ENCODE measurements at regions not wholly inside any gene's neighbourhood (a gene's known extent, or its start where the extent isn't known, plus 50 kb on each side); places are given as distances from the start of the nearest gene placed in this dataset.

- no peak for TF ChIP-seq CTCF (IDR thresholded peaks at IDR 0.05 in 2 of 3, conservative IDR thresholded peaks at IDR 0.05 in 1 of 3; ENCODE audit: borderline replicate concordance in 1 of 3, insufficient read depth in 1 of 3, low read depth in 2 of 3, low read length in 2 of 3)
- no peak for TF ChIP-seq SIN3A (IDR thresholded peaks at IDR 0.05; ENCODE audit: low read depth)
- TF ChIP-seq EZH2phosphoT487 (IDR thresholded peaks at IDR 0.05; ENCODE audit: borderline replicate concordance) = no peak
- no peak for TF ChIP-seq ZNF274 (IDR thresholded peaks at IDR 0.05; ENCODE audit: low read depth, low read length)
- TF ChIP-seq REST (IDR thresholded peaks at IDR 0.05; ENCODE audit: low read depth) = no peak
- no peak for TF ChIP-seq POLR2A (IDR thresholded peaks at IDR 0.05; ENCODE audit: borderline replicate concordance, extremely low read depth, insufficient read depth, insufficient read length)
- TF ChIP-seq POLR2AphosphoS5 (IDR thresholded peaks at IDR 0.05; ENCODE audit: low read depth, low read length) = no peak
- TF ChIP-seq ZFX (IDR thresholded peaks at IDR 0.05) = no peak
- no peak for TF ChIP-seq TCF7L2 (IDR thresholded peaks at IDR 0.05; ENCODE audit: borderline replicate concordance, extremely low read depth, insufficient read depth, insufficient read length)
- no peak for TF ChIP-seq RAD21 (IDR thresholded peaks at IDR 0.05; ENCODE audit: low read depth)
Observed at GRCh38 chr3:132134611-132135010, 99.8 kb upstream of the CPNE4 start.

Measured in HCT116 (cell line).